Esophagus squamous epithelium (tissue), 4 donors: ENCODE measurements at regions not wholly inside any gene's neighbourhood (a gene's known extent, or its start where the extent isn't known, plus 50 kb on each side); places are given as distances from the start of the nearest gene placed in this dataset.

Experiments
- POLR2A ChIP-seq, 4 donors: fragments of 450-650 bp; IDR thresholded peaks; one replicate each; pipeline ENCODE4 v1.6.1; 2017; ENCODE audit warnings: antibody characterized with exemption in 4 of 4, mild to moderate bottlenecking in 4 of 4, moderate library complexity in 3 of 4
- TF ChIP-seq, protein P1 (sequence below), 6 experiments: fragments of 450-650 bp in 4 of 6; fragments of 200-600 bp in 2 of 6; sonication (generic) in 2 of 6; IDR thresholded peaks; one replicate each; pipeline ENCODE4 v1.5.1; 2016 to 2019; ENCODE audit warnings: antibody characterized with exemption in 6 of 6, mild to moderate bottlenecking in 4 of 6, moderate library complexity in 4 of 6

GRCh38 chr5:77944757-77945340 lies 168.7 kb upstream of the TBCA start:
- TF ChIP-seq, protein P1, sequence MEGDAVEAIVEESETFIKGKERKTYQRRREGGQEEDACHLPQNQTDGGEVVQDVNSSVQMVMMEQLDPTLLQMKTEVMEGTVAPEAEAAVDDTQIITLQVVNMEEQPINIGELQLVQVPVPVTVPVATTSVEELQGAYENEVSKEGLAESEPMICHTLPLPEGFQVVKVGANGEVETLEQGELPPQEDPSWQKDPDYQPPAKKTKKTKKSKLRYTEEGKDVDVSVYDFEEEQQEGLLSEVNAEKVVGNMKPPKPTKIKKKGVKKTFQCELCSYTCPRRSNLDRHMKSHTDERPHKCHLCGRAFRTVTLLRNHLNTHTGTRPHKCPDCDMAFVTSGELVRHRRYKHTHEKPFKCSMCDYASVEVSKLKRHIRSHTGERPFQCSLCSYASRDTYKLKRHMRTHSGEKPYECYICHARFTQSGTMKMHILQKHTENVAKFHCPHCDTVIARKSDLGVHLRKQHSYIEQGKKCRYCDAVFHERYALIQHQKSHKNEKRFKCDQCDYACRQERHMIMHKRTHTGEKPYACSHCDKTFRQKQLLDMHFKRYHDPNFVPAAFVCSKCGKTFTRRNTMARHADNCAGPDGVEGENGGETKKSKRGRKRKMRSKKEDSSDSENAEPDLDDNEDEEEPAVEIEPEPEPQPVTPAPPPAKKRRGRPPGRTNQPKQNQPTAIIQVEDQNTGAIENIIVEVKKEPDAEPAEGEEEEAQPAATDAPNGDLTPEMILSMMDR (IDR thresholded peaks at IDR 0.05), result no peak
- TF ChIP-seq POLR2A (IDR thresholded peaks at IDR 0.05), result no peak
